Large intestine (tissue), 3 donors: ENCODE measurements at regions not wholly inside any gene's neighbourhood (a gene's known extent, or its start where the extent isn't known, plus 50 kb on each side); places are given as distances from the start of the nearest gene placed in this dataset.

Experiments used
- DNase-seq, 2 donors: peaks; one replicate each; pipeline versions ENCODE4 v3.0.0 to v3.0.0-alpha.2; 2013
- H3K27ac ChIP-seq: one replicate; pipeline ENCODE4 v1.5.1; 2013; ENCODE audit warnings: low read length
- H3K27me3 ChIP-seq: 2 replicates; pipeline ENCODE4 v1.6.1; 2013; ENCODE audit warnings: low read length; ENCODE audit not compliant: control insufficient read depth, insufficient read depth
- H3K36me3 ChIP-seq: 2 replicates; pipeline ENCODE4 v1.6.1; 2013; ENCODE audit warnings: low read length; ENCODE audit not compliant: control insufficient read depth, insufficient read depth
- H3K4me1 ChIP-seq: one replicate; pipeline ENCODE4 v1.6.1; 2013; ENCODE audit warnings: low read length; ENCODE audit not compliant: control insufficient read depth, insufficient read depth
- H3K4me3 ChIP-seq: one replicate; pipeline ENCODE4 v1.5.1; 2013; ENCODE audit warnings: low read length
- H3K9me3 ChIP-seq: one replicate; pipeline ENCODE4 v1.6.1; 2013; ENCODE audit warnings: mild to moderate bottlenecking, low read depth, low read length, moderate library complexity; ENCODE audit not compliant: control insufficient read depth
- WGBS: methylation state at CpG from one replicate; pipeline ENCODE4 v1.1.5; 2013; ENCODE audit warnings: low lambda C conversion rate; ENCODE audit not compliant: insufficient coverage; 5-methylcytosine and 5-hydroxymethylcytosine counted together

DNA sequence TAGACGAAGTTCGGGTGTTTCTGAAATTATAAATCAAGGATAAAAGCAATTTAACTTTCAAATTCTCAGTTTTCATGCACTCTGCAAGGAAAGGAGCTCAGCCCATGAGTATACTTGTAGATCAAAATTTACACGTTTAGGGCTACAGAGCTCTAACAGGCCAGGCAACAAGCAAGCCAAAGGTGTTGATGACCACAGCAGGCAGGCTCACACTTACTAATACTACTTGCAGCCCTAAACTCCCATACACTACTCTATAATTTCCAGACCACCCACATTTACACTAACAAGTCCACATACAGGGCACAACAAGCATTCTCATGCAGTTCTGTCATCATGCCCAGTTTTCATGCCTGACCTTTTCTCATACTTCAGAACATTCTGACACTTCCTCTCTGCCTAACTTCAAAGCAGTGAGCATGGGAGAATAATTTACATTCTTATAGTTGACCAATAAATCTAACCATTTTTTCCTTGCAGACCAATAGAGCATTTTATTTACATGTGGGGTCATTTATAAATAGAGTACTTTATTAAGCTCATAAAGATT, 124.7 kb upstream of the FRMD4B start:
- H3K27me3 ChIP-seq = no peaks in the 10 kb centered on the region
- DNase-seq = no peak
- H3K36me3 ChIP-seq = no peaks in the 10 kb centered on the region
- no CpG with 5 or more reads among the region's 3 CpGs for WGBS
- H3K4me3 ChIP-seq = no peak overlapping the region
- no peak overlapping the region for H3K27ac ChIP-seq
- no peaks in the 10 kb centered on the region for H3K4me1 ChIP-seq
- no peaks in the 10 kb centered on the region for H3K9me3 ChIP-seq

DNA sequence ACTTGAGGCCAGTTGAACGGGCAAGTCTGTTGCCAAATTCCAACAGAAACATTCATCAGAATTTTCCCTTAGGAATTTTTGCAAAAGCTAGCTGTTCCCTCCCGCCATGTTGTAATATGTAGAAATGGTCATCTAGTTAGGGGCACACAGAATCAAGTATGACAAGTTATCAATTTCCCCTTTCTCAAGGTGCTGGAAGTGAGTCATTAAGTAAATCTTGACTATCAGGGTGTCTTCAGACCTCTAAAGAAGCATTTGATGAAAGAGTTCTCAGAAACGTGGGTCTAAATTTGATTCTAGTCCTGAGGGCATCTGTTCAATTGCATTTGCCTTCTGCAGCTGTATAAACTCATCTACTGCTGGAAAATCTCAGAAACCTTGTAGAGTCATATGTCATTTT, 123.4 kb upstream of the FRMD4B start:
- H3K4me1 ChIP-seq = no peaks in the 10 kb centered on the region
- H3K9me3 ChIP-seq = no peaks in the 10 kb centered on the region
- WGBS = no CpG with 5 or more reads among the region's 3 CpGs

DNA sequence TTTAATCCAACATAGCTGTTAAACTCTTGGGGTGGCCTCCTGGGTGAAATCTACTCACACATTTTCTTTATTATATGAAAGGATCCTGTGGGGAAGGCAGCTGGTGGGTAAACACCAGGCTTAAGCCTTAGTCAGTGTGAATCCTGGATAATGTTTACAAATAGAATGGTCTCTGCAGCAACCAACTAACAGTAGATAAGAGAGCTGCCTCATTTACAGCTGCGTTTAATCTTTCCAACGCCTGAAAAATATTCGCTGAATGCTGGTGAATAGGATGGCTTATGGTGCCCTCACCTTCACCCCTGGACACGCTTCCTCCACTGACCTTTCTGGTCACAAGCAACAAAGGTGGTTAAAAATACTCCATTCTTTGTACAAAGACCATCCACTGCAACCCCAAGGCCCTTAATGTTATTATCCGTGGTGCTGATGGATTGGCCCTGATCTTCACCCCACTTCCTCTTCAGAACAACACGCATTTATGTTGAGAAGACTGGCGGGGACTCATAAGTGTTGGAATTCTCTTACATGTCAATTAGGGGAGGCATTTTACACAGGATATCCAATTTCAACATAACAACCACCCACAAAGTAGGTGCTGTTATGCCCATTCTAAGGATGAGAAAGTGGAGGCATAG, 120.0 kb upstream of the FRMD4B start:
- H3K27ac ChIP-seq = no peak overlapping the region
- WGBS = no CpG with 5 or more reads among the region's 7 CpGs
- no peaks in the 10 kb centered on the region for H3K4me1 ChIP-seq
- peak in 1 of 2 donors; percentile 41 for DNase-seq
- no peaks in the 10 kb centered on the region for H3K36me3 ChIP-seq
- no peaks in the 10 kb centered on the region for H3K27me3 ChIP-seq
- no peak overlapping the region for H3K4me3 ChIP-seq
- H3K9me3 ChIP-seq = no peaks in the 10 kb centered on the region

More for the DNA sequence above, 123.4 kb upstream of the FRMD4B start:
- H3K27ac ChIP-seq = no peak overlapping the region
- no peak for DNase-seq
- H3K4me3 ChIP-seq = no peak overlapping the region
- H3K27me3 ChIP-seq = no peaks in the 10 kb centered on the region
- H3K36me3 ChIP-seq = no peaks in the 10 kb centered on the region

DNA sequence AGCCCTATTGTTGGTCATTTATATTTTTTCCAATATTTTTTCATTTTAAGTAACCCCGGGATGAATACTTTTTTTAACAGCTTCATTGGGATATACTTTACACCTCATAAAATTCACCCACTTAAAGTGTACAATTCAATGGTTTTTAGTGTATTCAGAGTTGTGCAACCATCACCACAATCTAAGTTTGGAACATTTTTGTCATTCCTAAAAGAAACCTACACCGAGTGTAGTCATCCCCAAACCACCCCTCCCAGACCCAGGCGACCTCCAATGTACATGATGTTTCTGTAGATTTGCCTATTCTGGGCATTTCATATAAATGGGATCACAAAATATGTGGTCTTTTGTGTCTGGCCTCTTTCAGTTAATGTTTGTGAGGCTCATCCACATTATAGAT, 118.3 kb upstream of the FRMD4B start:
- WGBS = 100% methylated on average over 1 of the region's 3 CpGs
- Histone ChIP-seq H3K36me3 (no peaks in the 10 kb centered on the region), H3K9me3 (no peaks in the 10 kb centered on the region), H3K4me3 (no peak overlapping the region), H3K27ac (no peak overlapping the region), H3K4me1 (no peaks in the 10 kb centered on the region), H3K27me3 (no peaks in the 10 kb centered on the region)
- DNase-seq = no peak

DNA sequence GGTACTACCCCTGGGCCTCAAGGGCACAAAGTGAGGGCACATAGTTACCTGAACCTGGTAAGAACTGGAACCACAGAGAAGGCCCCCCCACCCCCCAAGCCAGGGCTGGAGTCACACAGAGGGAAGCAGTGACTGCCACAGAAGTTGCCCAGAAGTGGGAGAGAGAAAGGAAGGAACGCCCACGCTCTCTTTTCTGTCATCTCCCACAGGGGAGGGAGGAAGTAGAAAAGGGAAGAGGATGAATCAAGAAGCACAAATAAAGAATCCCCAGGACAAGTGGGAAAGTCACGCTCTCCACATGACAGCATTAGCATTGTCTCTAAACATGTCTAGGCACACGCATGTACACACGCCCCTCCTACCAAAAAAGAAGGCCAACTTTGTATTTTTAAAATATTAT, 114.7 kb upstream of the FRMD4B start:
- no CpG with 5 or more reads among the region's 5 CpGs for WGBS
- Histone ChIP-seq H3K4me1 (no peaks in the 10 kb centered on the region), H3K27ac (no peak overlapping the region), H3K4me3 (no peak overlapping the region), H3K9me3 (no peaks in the 10 kb centered on the region), H3K36me3 (no peaks in the 10 kb centered on the region), H3K27me3 (no peaks in the 10 kb centered on the region)
- DNase-seq = no peak

DNA sequence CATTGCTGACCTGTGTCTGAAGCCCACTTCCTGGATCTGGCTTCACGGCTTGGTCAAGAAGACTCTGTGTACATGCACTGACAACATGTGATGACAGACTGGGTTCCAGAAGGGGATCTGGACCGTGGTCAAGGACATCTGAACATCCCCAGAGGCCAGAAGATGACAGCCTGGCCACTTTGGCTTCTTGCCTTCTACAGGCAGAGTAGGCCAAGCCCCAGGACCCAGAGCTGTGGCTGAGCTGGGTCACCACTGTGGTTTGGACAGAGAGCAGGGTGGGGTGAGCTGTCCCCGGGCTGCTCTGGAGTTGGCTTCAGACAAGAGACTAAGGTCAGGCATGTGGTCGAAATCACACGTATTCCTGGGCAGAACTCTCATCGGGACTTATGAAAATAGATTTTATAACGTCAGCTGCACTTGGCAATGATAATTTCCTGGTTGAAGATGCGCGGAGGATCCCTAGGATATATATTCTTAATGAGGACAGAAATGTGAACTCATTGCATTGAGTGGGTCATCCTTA, 114.1 kb upstream of the FRMD4B start:
- no peaks in the 10 kb centered on the region for H3K36me3 ChIP-seq
- 93% methylated on average over 2 of the region's 9 CpGs for WGBS
- H3K27me3 ChIP-seq = no peaks in the 10 kb centered on the region
- H3K4me3 ChIP-seq = no peak overlapping the region
- H3K27ac ChIP-seq = no peak overlapping the region
- DNase-seq = no peak
- no peaks in the 10 kb centered on the region for H3K9me3 ChIP-seq
- no peaks in the 10 kb centered on the region for H3K4me1 ChIP-seq

DNA sequence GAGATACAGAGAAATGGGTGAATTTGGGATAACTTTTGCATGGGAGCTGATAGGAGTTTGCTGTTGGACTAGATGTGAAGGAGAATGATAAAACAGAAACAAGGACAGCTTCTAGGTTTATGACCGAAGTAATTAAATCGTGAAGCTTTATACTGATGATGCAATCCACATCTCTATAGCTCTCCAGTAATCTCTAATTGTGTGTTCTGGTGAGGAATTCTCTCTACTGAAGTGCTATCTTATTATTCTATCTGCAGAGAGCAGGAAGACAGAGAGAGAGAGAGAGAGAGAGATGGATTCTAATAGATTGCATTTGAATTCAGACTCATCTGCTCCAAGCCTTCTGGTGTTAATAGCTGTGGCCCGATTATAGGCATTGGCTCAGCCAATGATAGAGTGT, 113.5 kb upstream of the FRMD4B start:
- Histone ChIP-seq H3K4me1 (no peaks in the 10 kb centered on the region), H3K36me3 (no peaks in the 10 kb centered on the region), H3K27ac (no peak overlapping the region), H3K4me3 (no peak overlapping the region), H3K27me3 (no peaks in the 10 kb centered on the region), H3K9me3 (no peaks in the 10 kb centered on the region)
- DNase-seq = no peak
- WGBS = 83% methylated on average over 2 of the region's 3 CpGs

DNA sequence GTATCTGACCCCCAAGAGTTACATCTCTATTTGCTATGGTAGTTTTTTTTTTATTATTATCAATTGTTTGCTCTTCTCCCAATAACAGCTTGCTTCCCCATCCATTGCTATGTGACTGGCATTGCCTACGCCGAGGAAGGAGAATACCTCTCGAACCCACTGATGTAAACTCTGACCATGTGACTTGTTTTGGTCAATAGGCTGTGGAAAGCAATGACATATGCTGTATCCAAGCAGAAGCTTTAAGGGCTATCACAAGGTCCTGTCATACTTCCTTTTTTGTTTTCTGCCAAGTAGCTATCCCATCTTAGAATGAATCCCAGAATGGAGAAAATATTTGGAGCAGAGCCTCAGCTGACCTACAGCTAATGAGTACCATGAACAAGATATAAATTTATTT, 111.0 kb upstream of the FRMD4B start:
- Histone ChIP-seq H3K4me3 (no peak overlapping the region), H3K9me3 (no peaks in the 10 kb centered on the region), H3K36me3 (no peaks in the 10 kb centered on the region), H3K4me1 (no peaks in the 10 kb centered on the region), H3K27me3 (no peaks in the 10 kb centered on the region), H3K27ac (no peak overlapping the region)
- 80% methylated on average over 2 of the region's 3 CpGs for WGBS
- no peak for DNase-seq

DNA sequence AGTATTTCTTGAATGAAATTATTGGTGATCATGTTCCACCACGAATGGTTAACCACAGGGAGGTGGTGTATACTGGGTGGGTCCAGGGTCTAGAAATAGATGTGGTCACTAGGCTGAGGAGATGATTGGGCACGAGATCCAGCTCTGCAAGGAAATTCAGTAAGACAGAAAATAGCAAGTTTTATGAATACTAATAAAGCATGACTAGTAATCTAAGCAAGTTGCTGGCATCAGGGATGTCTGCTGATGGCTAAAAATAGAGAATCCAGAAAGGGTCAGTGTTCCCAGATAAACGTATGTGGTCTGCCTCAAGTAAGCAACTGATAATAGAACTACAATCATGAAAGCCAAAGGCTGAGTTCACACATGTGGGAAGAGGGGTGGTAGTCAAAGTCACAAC, 108.3 kb upstream of the FRMD4B start:
- no peaks in the 10 kb centered on the region for H3K4me1 ChIP-seq
- DNase-seq = no peak
- 33% methylated on average over 1 of the region's 3 CpGs for whole genome bisulfite sequencing

DNA sequence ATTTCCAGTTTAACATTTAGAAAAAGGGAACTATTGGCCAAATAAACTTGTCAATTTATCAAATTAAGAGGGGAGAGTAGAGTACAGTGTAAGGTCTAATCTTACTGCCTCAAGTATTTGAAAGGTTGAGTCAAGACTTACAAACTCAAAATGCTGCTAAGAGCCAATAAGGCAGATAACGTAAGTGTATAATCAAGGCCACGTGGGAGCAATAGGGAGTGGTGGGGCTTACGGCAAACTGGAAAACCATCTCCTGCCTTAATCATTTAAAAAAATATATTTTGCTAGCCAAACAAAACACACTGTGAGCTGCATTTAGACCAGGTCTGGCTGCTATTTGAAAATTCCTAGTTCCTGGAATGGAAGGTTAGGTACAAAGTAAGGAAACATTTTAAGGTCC, 107.3 kb upstream of the FRMD4B start:
- 94% methylated on average over 3 of the region's 3 CpGs for WGBS
- H3K4me1 ChIP-seq = no peaks in the 10 kb centered on the region
- no peaks in the 10 kb centered on the region for H3K9me3 ChIP-seq
- H3K36me3 ChIP-seq = no peaks in the 10 kb centered on the region
- no peaks in the 10 kb centered on the region for H3K27me3 ChIP-seq
- H3K27ac ChIP-seq = no peak overlapping the region
- H3K4me3 ChIP-seq = no peak overlapping the region
- no peak for DNase-seq

More for the DNA sequence above, 108.3 kb upstream of the FRMD4B start:
- Histone ChIP-seq H3K4me3 (no peak overlapping the region), H3K36me3 (no peaks in the 10 kb centered on the region), H3K27ac (no peak overlapping the region), H3K9me3 (no peaks in the 10 kb centered on the region), H3K27me3 (no peaks in the 10 kb centered on the region)

DNA sequence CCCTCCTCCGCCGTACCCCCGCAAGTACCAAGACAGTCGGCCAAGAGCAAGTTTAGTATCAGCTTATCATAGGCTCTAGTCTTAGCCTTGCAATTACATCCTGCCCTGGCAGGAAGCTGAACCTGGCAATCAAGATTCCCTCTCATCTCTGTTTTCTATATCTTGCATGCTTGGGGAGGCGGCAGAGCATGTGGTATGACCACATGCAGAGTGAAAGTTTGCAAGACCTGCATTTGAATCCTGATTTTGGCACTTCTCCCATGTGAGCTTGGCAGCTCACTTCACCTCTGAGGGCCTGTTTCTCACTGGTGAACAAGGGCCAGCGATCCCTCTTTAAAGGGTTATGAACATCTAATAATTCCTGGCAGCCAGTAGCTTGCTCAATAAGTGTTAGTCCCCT, 106.1 kb upstream of the FRMD4B start:
- Histone ChIP-seq H3K4me3 (no peak overlapping the region), H3K4me1 (no peaks in the 10 kb centered on the region), H3K36me3 (no peaks in the 10 kb centered on the region), H3K9me3 (no peaks in the 10 kb centered on the region), H3K27me3 (no peaks in the 10 kb centered on the region), H3K27ac (no peak overlapping the region)
- WGBS = no CpG with 5 or more reads among the region's 6 CpGs
- no peak for DNase-seq
